ENCODE measurements at regions not wholly inside any gene's neighbourhood (a gene's known extent, or its start where the extent isn't known, plus 50 kb on each side); places are given as distances from the start of the nearest gene placed in this dataset.

DNA sequence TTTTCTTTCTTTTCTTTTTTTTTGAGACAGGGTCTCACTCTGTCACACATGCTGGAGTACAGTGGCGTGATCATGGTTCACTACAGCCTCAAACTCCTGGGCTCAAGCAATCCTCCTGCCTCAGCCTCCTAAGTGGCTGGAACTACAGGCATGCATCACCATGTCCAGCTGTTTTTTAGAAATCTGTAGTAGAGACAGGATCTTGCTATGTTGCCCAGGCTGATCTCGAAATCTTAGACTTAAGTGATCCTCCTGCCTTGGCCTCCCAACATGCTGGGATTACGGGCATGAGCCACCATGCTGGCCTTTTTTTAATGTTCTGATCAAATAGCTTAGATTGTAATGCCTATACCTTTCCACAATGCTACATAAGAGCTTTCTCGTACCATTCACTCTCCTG lies 107.0 kb upstream of the KCTD7 start:
- TF ChIP-seq, protein P1, sequence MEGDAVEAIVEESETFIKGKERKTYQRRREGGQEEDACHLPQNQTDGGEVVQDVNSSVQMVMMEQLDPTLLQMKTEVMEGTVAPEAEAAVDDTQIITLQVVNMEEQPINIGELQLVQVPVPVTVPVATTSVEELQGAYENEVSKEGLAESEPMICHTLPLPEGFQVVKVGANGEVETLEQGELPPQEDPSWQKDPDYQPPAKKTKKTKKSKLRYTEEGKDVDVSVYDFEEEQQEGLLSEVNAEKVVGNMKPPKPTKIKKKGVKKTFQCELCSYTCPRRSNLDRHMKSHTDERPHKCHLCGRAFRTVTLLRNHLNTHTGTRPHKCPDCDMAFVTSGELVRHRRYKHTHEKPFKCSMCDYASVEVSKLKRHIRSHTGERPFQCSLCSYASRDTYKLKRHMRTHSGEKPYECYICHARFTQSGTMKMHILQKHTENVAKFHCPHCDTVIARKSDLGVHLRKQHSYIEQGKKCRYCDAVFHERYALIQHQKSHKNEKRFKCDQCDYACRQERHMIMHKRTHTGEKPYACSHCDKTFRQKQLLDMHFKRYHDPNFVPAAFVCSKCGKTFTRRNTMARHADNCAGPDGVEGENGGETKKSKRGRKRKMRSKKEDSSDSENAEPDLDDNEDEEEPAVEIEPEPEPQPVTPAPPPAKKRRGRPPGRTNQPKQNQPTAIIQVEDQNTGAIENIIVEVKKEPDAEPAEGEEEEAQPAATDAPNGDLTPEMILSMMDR (optimal IDR thresholded peaks at IDR 0.05 in 1 of 3, IDR thresholded peaks at IDR 0.05 in 1 of 3, conservative IDR thresholded peaks at IDR 0.05 in 1 of 3; ENCODE audit: extremely low read depth in 1 of 3, insufficient read depth in 2 of 3, low read length in 3 of 3): no peak
- TF ChIP-seq EZH2 (IDR thresholded peaks at IDR 0.05; ENCODE audit: low read length): no peak
